ENCODE measurements at regions not wholly inside any gene's neighbourhood (a gene's known extent, or its start where the extent isn't known, plus 50 kb on each side); places are given as distances from the start of the nearest gene placed in this dataset.

DNA sequence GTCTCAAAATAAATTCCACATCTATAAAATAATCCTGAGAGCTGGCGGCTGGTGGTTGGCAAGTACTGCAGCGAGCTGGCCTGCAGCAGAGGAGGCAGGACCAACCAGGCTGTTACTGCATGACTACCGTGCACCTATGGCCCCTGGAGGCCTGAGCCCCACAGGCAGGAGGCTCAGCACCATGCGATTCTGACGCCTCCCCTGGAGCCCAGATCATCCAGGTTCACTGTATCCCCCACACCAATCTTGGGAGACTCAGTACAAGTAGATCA, 159.5 kb upstream of the NCAM1 start:
- TF ChIP-seq, protein P1, sequence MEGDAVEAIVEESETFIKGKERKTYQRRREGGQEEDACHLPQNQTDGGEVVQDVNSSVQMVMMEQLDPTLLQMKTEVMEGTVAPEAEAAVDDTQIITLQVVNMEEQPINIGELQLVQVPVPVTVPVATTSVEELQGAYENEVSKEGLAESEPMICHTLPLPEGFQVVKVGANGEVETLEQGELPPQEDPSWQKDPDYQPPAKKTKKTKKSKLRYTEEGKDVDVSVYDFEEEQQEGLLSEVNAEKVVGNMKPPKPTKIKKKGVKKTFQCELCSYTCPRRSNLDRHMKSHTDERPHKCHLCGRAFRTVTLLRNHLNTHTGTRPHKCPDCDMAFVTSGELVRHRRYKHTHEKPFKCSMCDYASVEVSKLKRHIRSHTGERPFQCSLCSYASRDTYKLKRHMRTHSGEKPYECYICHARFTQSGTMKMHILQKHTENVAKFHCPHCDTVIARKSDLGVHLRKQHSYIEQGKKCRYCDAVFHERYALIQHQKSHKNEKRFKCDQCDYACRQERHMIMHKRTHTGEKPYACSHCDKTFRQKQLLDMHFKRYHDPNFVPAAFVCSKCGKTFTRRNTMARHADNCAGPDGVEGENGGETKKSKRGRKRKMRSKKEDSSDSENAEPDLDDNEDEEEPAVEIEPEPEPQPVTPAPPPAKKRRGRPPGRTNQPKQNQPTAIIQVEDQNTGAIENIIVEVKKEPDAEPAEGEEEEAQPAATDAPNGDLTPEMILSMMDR (IDR thresholded peaks at IDR 0.05; ENCODE audit: low read depth, low read length), result no peak
- TF ChIP-seq EZH2phosphoT487 (IDR thresholded peaks at IDR 0.05; ENCODE audit: low read depth), result no peak

Measured in OCI-LY3 (cell line).